NCI-H2227 (cell line): ENCODE measurements at regions not wholly inside any gene's neighbourhood (a gene's known extent, or its start where the extent isn't known, plus 50 kb on each side); places are given as distances from the start of the nearest gene placed in this dataset.
"Not testable (repeated sequence)": the region's sequence is repeated elsewhere in the genome, so short reads cannot be mapped to it uniquely, and the experiment has no call there.

Source experiments
- DNase-seq: peaks from one replicate; lab custom pipeline; 2025; ENCODE audit not compliant: unreplicated experiment; lab: John Stamatoyannopoulos, UW

GRCh38 chr20:19834287-19834686, 76.2 kb downstream of the RIN2 start:
- DNase-seq = no peak

GRCh38 chr20:19834783-19835182, 76.7 kb downstream of the RIN2 start:
- DNase-seq = no peak

GRCh38 chr20:19835533-19836222, 77.6 kb downstream of the RIN2 start:
- DNase-seq = no peak

GRCh38 chr20:19838468-19838867, 80.4 kb downstream of the RIN2 start:
- DNase-seq = no peak

- no peak for DNase-seq
These were observed 81.0 kb downstream of the RIN2 start for GRCh38 chr20:19839053-19839452.

GRCh38 chr20:19840111-19840710, 82.2 kb downstream of the RIN2 start:
- DNase-seq = no peak

GRCh38 chr20:19841740-19842139, 83.7 kb downstream of the RIN2 start:
- DNase-seq = no peak

GRCh38 chr20:19844850-19845249, 86.8 kb downstream of the RIN2 start:
- DNase-seq = not testable (repeated sequence)

- DNase-seq = no peak
These were observed 89.3 kb downstream of the RIN2 start for GRCh38 chr20:19847383-19847782.

- DNase-seq = no peak
These were observed 91.5 kb downstream of the RIN2 start for GRCh38 chr20:19849341-19850197.

GRCh38 chr20:19850198-19850533, 92.1 kb downstream of the RIN2 start:
- peak; percentile 10 for DNase-seq

GRCh38 chr20:19851861-19852260, 93.8 kb downstream of the RIN2 start:
- no peak for DNase-seq

- no peak for DNase-seq
These were observed 97.4 kb downstream of the RIN2 start for GRCh38 chr20:19855416-19855815.

- no peak for DNase-seq
These were observed 100.7 kb downstream of the RIN2 start for GRCh38 chr20:19858466-19859371.

GRCh38 chr20:19859444-19859843, 101.4 kb downstream of the RIN2 start:
- no peak for DNase-seq

- no peak for DNase-seq
These were observed 102.7 kb downstream of the RIN2 start for GRCh38 chr20:19860737-19861136.

GRCh38 chr20:19861147-19861759, 103.2 kb downstream of the RIN2 start:
- no peak for DNase-seq

GRCh38 chr20:19864130-19864529, 106.1 kb downstream of the RIN2 start:
- DNase-seq = no peak

GRCh38 chr20:19866070-19866469, 108.0 kb downstream of the RIN2 start:
- DNase-seq = no peak

- DNase-seq = no peak
These were observed 109.0 kb downstream of the RIN2 start for GRCh38 chr20:19867074-19867473.

GRCh38 chr20:19867940-19868371, 109.9 kb downstream of the RIN2 start:
- DNase-seq = no peak
